Stimulated activated CD4-positive, alpha-beta T cell treated with anti-CD3 and anti-CD28 coated beads, Interleukin-1b, Interleukin-23, amount 100 ng/mL, for 1 hour (primary cell): ENCODE measurements at regions not wholly inside any gene's neighbourhood (a gene's known extent, or its start where the extent isn't known, plus 50 kb on each side); places are given as distances from the start of the nearest gene placed in this dataset.

Experiments used
- DNase-seq, 2 donors: peaks; one replicate each; pipeline ENCODE4 v3.0.0-alpha.2; 2020; ENCODE audit warnings: low read depth in 2 of 2

DNA sequence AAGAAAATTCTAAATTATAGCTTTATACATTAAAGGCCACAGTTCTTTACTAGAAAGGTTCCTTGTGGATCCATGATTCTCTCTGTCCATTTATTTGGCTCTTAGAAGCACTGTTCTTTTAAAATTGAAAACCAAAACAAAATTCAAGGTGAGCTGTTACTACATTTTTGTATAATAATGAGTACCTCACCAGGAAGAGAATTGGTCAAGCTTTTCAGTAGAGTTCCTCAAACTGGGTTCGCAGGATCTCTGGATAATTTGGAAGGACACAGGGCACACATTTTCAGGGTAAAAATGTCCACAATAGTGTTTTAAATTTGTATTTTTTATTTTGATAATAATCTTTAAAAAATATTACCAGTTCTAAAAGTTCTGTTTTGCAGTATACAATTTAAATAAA is 93.0 kb downstream of the PPP1R3A start:
- DNase-seq: no peak

- DNase-seq: no peak
Measured at GRCh38 chr7:113824117-113824823, 94.5 kb downstream of the PPP1R3A start.

DNA sequence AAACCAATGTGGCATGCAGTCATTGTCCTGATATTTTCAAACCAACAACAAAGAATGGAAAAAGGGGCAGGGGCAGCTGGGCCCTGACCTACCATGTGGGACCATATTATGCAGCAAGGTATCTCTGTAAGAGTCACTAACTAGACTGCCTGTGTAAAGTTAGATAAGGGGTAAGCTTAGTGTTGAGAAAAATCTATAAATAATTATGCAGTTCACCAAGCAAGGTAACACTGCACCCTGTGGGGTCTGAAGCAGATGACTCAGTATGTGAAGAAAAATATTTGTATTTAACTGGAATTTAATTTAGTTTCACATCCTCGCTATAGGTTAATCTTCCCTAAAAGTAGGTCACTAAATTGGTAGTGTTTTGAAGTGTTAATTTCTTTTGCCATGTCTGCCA is 99.3 kb downstream of the PPP1R3A start:
- DNase-seq: no peak

DNA sequence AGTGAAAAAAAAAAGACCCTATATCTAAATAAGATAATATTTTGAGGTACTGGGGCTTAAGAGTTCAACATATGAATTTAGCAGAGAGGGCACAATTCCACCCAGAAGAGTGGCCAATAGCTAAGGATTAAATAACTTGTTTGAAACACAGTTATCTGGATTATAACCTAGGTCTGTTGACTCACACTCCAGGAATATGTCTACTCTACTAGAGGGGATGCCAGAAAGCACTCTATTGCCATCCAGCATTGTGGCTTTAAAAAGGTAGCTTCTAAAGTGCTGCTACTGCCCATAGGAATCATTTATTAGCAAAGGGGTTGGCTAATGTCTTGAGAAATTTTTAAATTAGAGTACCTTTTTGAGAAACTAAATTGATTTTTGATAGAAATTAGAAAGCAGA is 102.2 kb downstream of the PPP1R3A start:
- DNase-seq: no peak

- no peak for DNase-seq
Measured at GRCh38 chr7:113813471-113813870, 105.3 kb downstream of the PPP1R3A start.

- DNase-seq: no peak
Measured at GRCh38 chr7:113812591-113813255, 106.1 kb downstream of the PPP1R3A start.

GRCh38 chr7:113810080-113810744 is 108.6 kb downstream of the PPP1R3A start:
- DNase-seq: no peak

GRCh38 chr7:113809581-113809980 is 109.2 kb downstream of the PPP1R3A start:
- DNase-seq: no peak

DNA sequence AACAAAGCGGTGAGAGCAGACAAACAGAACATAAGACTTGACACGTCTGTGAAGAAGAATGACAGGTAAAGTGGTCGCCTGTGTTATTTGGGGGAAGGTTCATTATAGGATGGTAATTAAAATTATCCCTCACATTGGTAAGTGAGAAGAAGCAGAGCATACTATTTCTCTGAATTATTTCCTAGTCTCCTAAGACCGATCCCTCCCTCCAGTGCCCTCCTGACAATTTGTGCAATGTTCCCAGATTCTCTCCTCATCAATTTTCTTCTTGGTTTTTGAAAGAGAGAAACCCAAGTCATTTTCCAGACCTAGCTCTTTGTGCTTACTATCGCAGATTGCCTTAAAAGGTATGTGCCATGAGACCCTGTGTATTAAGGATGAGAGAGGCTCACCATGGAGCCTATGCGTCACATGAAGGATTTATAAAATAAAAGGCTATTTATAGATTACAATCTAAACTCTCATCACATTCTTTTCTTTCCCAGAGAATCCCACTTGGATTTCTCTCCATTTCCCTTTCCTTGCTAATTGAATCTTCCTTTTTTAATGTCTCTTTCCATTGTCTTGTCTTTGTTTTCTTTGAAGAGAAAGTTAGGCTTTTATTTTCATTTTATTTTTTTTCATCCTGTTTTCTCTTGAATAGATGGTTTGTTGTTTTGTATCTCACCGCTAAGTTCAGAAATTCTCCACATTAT is 112.0 kb downstream of the PPP1R3A start:
- DNase-seq: no peak

DNA sequence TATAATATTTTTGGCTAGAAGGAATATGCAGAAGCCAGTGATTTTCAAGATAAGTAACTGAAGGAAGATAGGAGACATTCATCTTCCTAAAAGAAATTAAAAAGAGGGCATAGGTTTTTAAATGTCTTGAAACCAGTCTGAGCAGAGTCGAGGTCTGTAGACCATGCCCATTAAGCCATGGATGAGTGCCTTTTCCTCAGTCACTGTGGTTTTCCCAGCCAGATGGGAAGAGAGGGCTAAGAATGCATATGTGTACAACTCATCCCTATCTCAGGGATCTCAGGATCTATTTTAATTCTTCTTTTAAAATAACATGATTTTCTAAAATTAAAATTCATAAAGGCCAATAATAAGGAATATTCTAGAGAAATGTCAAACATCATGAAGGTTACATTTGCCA is 112.8 kb downstream of the PPP1R3A start:
- no peak for DNase-seq

GRCh38 chr7:113804475-113805095 is 114.2 kb downstream of the PPP1R3A start:
- DNase-seq: no peak

DNA sequence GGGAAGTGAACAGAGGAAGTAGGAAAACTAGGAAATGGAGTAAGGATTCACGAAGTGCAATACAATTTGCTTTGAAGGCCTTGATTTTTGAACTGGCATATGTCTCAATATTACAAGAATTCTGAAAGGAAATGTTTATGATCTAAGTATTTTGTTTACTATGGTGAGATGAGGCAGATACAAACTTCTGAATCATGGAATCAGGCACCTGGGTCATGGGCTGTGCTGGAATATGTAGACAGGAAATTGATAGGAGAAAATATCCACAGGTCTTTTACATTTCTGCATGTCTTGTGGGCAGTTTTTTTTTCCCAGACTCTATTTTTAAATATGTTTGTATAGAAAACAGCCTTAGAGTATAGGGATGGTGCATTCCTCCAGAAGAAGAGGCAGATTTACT is 117.1 kb downstream of the PPP1R3A start:
- no peak for DNase-seq

GRCh38 chr7:113800826-113801225 is 118.0 kb downstream of the PPP1R3A start:
- DNase-seq: no peak

DNA sequence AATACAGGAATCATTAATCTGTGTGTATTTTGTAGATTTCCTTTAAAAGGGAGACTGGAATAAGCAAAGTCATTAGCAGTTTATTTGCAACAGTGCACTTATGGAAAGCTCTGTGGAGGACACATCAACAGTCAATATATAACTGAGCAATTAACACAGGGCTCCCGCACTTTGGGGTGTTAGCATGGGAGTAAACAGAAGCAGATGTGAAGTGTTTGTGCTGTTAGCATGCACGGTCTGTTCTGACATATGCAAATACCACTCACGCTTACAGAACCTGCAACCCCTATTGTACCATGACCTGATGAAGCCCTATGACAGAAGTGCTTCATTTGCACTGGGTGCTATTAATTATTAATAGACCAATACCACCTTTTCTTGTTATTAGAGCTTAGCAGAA is 118.9 kb downstream of the PPP1R3A start:
- no peak for DNase-seq

DNA sequence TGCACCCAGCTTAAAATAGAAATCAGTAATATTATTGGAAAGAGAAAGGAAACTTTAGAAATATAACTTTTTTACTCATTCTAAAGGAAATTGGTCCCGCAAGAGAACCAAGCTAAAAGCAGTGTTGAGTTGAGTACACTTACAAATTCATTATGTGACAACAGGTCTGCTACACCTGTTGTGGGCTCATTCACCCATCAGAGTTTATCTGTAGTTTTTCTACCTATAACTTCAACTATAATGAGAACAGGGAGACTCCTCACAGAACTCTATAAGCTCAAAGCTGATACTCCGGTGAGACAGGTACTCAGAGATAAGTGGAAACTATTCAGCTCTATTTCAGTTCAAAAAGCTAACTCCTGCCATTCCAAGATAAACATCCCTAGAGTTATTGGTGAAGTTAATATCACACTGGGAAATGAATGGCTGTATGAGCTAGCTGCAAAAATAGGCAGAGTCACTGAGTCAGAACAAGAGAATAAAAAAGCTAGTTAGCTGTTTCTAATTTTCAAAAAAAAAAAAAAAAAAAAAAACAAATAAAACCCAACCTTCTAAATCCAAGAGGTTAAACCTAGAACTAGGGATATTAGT is 121.3 kb downstream of the PPP1R3A start:
- DNase-seq: no peak

- no peak for DNase-seq
Measured at GRCh38 chr7:113796557-113796956, 122.3 kb downstream of the PPP1R3A start.

DNA sequence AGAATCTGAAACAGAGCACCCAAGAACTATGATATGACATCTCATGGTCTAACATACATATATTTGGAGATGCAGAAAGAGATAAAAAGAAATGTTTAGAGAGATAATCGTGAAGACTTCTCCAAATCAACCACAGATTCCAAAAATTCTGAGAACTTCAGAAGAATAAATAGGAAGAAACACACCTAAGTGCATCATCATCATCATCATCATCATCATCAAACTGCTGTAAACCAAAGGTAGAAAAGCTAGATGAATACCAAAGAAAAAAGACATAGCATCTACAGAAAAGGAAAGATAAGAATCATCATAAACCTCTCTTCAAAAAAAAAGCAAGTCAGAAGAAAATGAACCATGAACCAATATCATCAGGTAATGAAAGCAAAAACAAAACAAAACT is 124.2 kb downstream of the PPP1R3A start:
- DNase-seq: no peak

- no peak for DNase-seq
Measured at GRCh38 chr7:113793171-113793570, 125.6 kb downstream of the PPP1R3A start.

GRCh38 chr7:113790025-113790424 is 128.8 kb downstream of the PPP1R3A start:
- no peak for DNase-seq

GRCh38 chr7:113787106-113787505 is 131.7 kb downstream of the PPP1R3A start:
- no peak for DNase-seq

GRCh38 chr7:113784956-113785355 is 133.9 kb downstream of the PPP1R3A start:
- no peak for DNase-seq

- DNase-seq: no peak
Measured at GRCh38 chr7:113784316-113784715, 134.5 kb downstream of the PPP1R3A start.
